GM12864 (cell line): ENCODE measurements at regions not wholly inside any gene's neighbourhood (a gene's known extent, or its start where the extent isn't known, plus 50 kb on each side); places are given as distances from the start of the nearest gene placed in this dataset.

Source experiments
- DNase-seq: peaks from one replicate; pipeline ENCODE4 v3.0.0-alpha.2; 2011; ENCODE audit warnings: low read depth
- H3K4me3 ChIP-seq: 2 replicates; pipeline ENCODE4 v1.5.1; 2011; ENCODE audit warnings: mild to moderate bottlenecking, low read depth, low read length, control low read depth
- TF ChIP-seq, protein P1 (sequence below): IDR thresholded peaks from 2 replicates; pipeline ENCODE4 v1.5.1; 2011; ENCODE audit warnings: low read depth, mild to moderate bottlenecking, moderate library complexity, low read length, control low read depth, inconsistent platforms; ENCODE audit errors: missing control alignments

DNA sequence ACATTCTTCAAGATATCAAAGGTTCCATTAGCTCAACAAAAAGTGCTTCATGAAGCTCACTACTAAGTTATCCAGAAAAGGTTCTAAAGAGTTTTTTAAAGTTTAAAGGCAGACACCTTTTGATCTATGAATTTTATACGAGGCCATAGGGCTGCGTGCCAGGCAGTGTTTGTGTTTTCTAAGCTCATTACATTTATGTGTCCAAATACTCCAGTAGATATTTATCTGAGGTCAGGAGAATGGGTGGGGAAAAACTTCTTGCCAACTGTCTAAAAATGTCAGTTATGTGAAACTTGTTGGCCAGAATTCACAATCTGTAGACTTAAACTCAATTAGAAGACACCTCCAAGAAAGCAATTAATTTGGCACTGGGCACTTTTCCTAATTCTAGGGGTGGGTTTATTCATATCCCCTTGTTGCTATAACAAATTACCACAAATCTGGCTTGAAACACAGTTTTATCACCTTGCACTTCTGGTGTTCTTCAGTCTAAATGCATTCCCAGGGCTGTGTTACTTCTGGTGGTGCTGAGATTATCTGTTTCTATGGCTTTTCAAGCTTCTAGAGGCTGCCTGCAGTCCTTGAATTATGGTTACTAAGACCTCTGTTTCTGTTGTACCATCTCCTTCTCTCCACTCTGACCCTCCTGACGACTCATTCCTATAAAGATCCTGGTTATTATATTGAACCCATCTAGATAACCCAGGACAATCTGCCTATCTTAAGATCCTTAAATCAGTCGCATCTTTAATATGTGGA lies 1030.4 kb upstream of the CNTN5 start:
- H3K4me3 ChIP-seq, result no peak overlapping the region
- no peak for DNase-seq
- TF ChIP-seq, protein P1, sequence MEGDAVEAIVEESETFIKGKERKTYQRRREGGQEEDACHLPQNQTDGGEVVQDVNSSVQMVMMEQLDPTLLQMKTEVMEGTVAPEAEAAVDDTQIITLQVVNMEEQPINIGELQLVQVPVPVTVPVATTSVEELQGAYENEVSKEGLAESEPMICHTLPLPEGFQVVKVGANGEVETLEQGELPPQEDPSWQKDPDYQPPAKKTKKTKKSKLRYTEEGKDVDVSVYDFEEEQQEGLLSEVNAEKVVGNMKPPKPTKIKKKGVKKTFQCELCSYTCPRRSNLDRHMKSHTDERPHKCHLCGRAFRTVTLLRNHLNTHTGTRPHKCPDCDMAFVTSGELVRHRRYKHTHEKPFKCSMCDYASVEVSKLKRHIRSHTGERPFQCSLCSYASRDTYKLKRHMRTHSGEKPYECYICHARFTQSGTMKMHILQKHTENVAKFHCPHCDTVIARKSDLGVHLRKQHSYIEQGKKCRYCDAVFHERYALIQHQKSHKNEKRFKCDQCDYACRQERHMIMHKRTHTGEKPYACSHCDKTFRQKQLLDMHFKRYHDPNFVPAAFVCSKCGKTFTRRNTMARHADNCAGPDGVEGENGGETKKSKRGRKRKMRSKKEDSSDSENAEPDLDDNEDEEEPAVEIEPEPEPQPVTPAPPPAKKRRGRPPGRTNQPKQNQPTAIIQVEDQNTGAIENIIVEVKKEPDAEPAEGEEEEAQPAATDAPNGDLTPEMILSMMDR, result no peak

- H3K4me3 ChIP-seq, result no peak overlapping the region
- TF ChIP-seq, protein P1, result no peak
- no peak for DNase-seq
These were observed 1027.2 kb upstream of the CNTN5 start for GRCh38 chr11:97993562-97993961.

DNA sequence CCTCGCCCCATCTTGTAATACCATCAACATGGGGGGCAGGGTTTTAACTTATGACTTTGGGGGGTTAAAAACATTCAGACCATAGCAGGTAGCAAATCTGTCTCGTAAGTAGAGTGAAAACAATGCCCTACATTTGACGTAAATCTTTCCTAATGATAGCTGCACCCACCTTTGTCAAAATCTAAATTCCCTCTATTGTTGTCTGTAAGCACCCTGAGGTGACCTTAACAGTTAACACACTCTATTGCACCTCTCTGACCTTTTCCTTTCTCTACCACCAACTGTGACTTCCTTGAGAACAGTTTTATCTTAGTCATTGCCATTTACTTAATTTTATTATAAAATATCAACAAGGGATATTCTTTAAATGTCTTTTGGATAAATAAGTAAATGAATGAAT lies 1024.9 kb upstream of the CNTN5 start:
- TF ChIP-seq, protein P1, result no peak
- no peak overlapping the region for H3K4me3 ChIP-seq
- DNase-seq, result no peak

GRCh38 chr11:97996762-97997161 lies 1024.0 kb upstream of the CNTN5 start:
- TF ChIP-seq, protein P1, result no peak
- no peak overlapping the region for H3K4me3 ChIP-seq
- no peak for DNase-seq

DNA sequence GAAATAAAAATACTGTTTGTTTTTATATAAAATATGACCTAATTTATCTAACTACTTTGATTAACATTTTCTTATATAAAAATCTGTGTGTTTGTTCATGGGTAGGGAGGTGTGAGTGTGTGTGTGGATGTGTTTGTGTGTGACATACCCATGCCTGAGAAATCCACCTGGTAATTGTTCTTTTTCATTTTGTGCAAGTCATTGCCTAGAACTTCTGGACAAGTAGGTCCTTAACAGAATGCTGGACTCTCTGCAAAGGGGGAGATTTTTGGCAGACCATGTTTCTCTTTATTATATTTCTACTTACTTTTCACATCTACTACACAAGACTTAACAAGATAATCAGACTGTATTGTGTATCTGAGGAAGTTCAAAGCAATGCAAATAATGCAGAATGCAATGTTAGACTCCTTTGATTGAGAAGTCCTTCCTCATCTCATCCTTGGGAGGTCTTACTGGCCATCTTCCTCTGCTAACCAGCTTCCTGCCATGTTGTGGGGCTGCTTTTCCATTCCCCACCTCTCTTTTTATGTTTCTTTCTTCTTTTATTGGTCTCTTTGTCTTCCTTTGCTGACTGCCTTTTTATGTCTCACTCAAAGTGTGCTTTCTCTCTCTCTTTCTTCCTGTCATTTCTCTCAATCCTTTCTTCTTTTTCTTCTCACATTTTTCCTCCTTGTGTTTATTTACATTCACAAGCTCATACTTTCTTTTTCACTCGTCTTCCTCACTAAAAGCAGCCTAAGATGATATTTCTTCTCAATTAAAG lies 1017.0 kb upstream of the CNTN5 start:
- TF ChIP-seq, protein P1, result no peak
- no peak for DNase-seq
- no peak overlapping the region for H3K4me3 ChIP-seq

DNA sequence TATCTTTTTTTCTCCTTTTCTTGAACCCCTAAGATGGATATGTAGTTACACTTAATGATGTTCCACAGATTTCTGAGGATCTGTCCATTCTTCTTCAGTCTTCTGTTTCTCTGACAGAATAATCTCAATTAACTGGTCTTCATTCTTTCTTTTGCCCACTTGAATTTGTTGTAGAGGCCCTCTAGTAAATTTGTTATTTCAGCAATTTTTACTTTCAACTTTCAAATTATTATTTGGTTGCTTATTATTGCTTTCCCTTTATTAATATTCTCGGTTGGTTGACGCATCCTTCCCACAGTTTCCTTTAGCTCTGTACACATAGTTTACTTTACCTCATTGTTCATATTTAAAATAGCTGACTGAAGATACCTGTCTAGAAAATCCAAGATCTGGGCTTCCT lies 1013.7 kb upstream of the CNTN5 start:
- no peak overlapping the region for H3K4me3 ChIP-seq
- TF ChIP-seq, protein P1, result no peak
- no peak for DNase-seq
